PC-9 (cell line): ENCODE measurements at regions not wholly inside any gene's neighbourhood (a gene's known extent, or its start where the extent isn't known, plus 50 kb on each side); places are given as distances from the start of the nearest gene placed in this dataset.

ENCODE experiments used
- BruUV-seq: library from RNA; stranded (reverse); fragments of 400-500 nt; replicated peaks from 2 replicates; lab custom pipeline; 2021; lab: Mats Ljungman, UMichigan
- CTCF ChIA-PET: fragments of 300-600 bp; sonication (Branson Sonifier 250); formaldehyde crosslinking; loops from one replicate; lab custom pipeline; 2022; ENCODE audit warnings: antibody characterized with exemption; lab: Charles Lee
- POLR2A ChIA-PET: fragments of 300-600 bp; sonication (Branson Sonifier 250); formaldehyde crosslinking; loops from one replicate; lab custom pipeline; 2022; ENCODE audit warnings: antibody characterized with exemption; ENCODE audit not compliant: unreplicated experiment; lab: Charles Lee
- DNase-seq, 2 experiments: peaks; one replicate each; pipeline versions ENCODE4 v3.0.0 to v3.0.0-alpha.2; 2015 to 2022; ENCODE audit warnings: mixed read lengths in 1 of 2
- H2AFZ ChIP-seq: fragments of 200-600 bp; sonication (generic); 2 replicates; pipeline ENCODE4 v1.8.1; 2017; ENCODE audit warnings: antibody characterized with exemption
- H3F3A ChIP-seq: fragments of 200-600 bp; sonication (generic); 2 replicates; pipeline ENCODE4 v1.8.1; 2017; ENCODE audit warnings: antibody characterized with exemption, mild to moderate bottlenecking, low read depth; ENCODE audit not compliant: insufficient read depth
- H3K27ac ChIP-seq: fragments of 200-600 bp; sonication (generic); 2 replicates; pipeline ENCODE4 v1.6.1; 2016; ENCODE audit warnings: mixed run types
- H3K27me3 ChIP-seq: fragments of 200-600 bp; sonication (generic); 2 replicates; pipeline ENCODE4 v1.6.1; 2016; ENCODE audit warnings: low read depth, mixed run types; ENCODE audit not compliant: insufficient read depth
- H3K36me3 ChIP-seq: fragments of 200-600 bp; sonication (generic); 2 replicates; pipeline ENCODE4 v1.6.1; 2016; ENCODE audit warnings: low read depth, mixed run types
- H3K4me1 ChIP-seq: fragments of 200-600 bp; sonication (generic); replicated peaks from 2 replicates; pipeline ENCODE4 v1.6.1; 2016; ENCODE audit warnings: mixed run types; ENCODE audit not compliant: insufficient read depth
- H3K4me2 ChIP-seq: fragments of 200-600 bp; sonication (generic); 2 replicates; pipeline ENCODE4 v1.6.1; 2017; ENCODE audit warnings: mixed run types
- H3K4me3 ChIP-seq: fragments of 200-600 bp; sonication (generic); 2 replicates; pipeline ENCODE4 v1.6.1; 2016; ENCODE audit warnings: mixed run types
- H3K79me2 ChIP-seq: fragments of 200-600 bp; sonication (generic); 2 replicates; pipeline ENCODE4 v1.6.1; 2017; ENCODE audit warnings: low read depth, mixed run types
- H3K9me2 ChIP-seq: fragments of 200-600 bp; sonication (generic); 2 replicates; pipeline ENCODE4 v1.8.1; 2017; ENCODE audit warnings: mild to moderate bottlenecking; ENCODE audit not compliant: insufficient read depth
- H3K9me3 ChIP-seq: fragments of 200-600 bp; sonication (generic); 2 replicates; pipeline ENCODE4 v1.8.1; 2016; ENCODE audit warnings: low read depth; ENCODE audit not compliant: insufficient read depth
- H4K20me1 ChIP-seq: fragments of 200-600 bp; sonication (generic); 2 replicates; pipeline ENCODE4 v1.8.1; 2017; ENCODE audit not compliant: insufficient read depth
- CTCF ChIP-seq: fragments of 200-600 bp; sonication (generic); conservative IDR thresholded peaks from 2 replicates; pipeline ENCODE4 v1.6.1; 2017; ENCODE audit warnings: mixed run types, antibody characterized with exemption, mild to moderate bottlenecking, moderate library complexity
- EZH2 ChIP-seq: fragments of 200-600 bp; sonication (generic); IDR thresholded peaks from 2 replicates; pipeline ENCODE4 v1.8.0; 2017; ENCODE audit warnings: antibody characterized with exemption, low read depth
- intact Hi-C: fragments of 100-400 bp; cut with micrococcal nuclease; formaldehyde crosslinking; loops from one replicate; pipeline ENCODE4 v1.10.0; 2022; ENCODE audit not compliant: unreplicated experiment

GRCh38 chr14:42569227-42569626 lies 962.6 kb downstream of the LRFN5 start:
- ChIA-PET POLR2A (no interaction called here), CTCF (no interaction called here)
- H3K79me2 ChIP-seq = no peaks in the 10 kb centered on the region
- H2AFZ ChIP-seq = no peak overlapping the region
- no peaks in the 10 kb centered on the region for H4K20me1 ChIP-seq
- H3K9me3 ChIP-seq = no peaks in the 10 kb centered on the region; the same call in 1 of the 2 replicates
- H3K27me3 ChIP-seq = no peaks in the 10 kb centered on the region
- H3K27ac ChIP-seq = no peak overlapping the region
- H3K4me1 ChIP-seq = no peaks in the 10 kb centered on the region
- H3K4me3 ChIP-seq = no peak overlapping the region
- no peaks in the 10 kb centered on the region for H3F3A ChIP-seq
- no peak overlapping the region for H3K4me2 ChIP-seq
- DNase-seq = no peak
- no TSS peak for BruUV-seq
- H3K36me3 ChIP-seq = no peaks in the 10 kb centered on the region
- H3K9me2 ChIP-seq = no peaks in the 10 kb centered on the region
- intact Hi-C loops = no loop called here
- no peak for TF ChIP-seq CTCF
- no peak for TF ChIP-seq EZH2

GRCh38 chr14:42565556-42565955 lies 958.9 kb downstream of the LRFN5 start:
- no TSS peak for BruUV-seq

GRCh38 chr14:42563313-42563712 lies 956.6 kb downstream of the LRFN5 start:
- no peaks in the 10 kb centered on the region for H3K27me3 ChIP-seq
- H3K4me3 ChIP-seq = no peak overlapping the region
- H3K79me2 ChIP-seq = no peaks in the 10 kb centered on the region
- H3K36me3 ChIP-seq = no peaks in the 10 kb centered on the region
- H3K9me2 ChIP-seq = no peaks in the 10 kb centered on the region
- no peak overlapping the region for H3K27ac ChIP-seq
- H3F3A ChIP-seq = no peaks in the 10 kb centered on the region
- H2AFZ ChIP-seq = no peak overlapping the region
- H3K9me3 ChIP-seq = no peaks in the 10 kb centered on the region
- intact Hi-C loops = no loop called here
- POLR2A ChIA-PET = no interaction called here
- H3K4me1 ChIP-seq = no peaks in the 10 kb centered on the region
- TF ChIP-seq CTCF = no peak
- no peak for TF ChIP-seq EZH2
- CTCF ChIA-PET = no interaction called here
- no peaks in the 10 kb centered on the region for H4K20me1 ChIP-seq
- no peak for DNase-seq
- no peak overlapping the region for H3K4me2 ChIP-seq
- BruUV-seq = no TSS peak

More at GRCh38 chr14:42565556-42565955, 958.9 kb downstream of the LRFN5 start:
- POLR2A ChIA-PET = no interaction called here
- Histone ChIP-seq H3K4me2 (no peak overlapping the region), H3K36me3 (no peaks in the 10 kb centered on the region), H3F3A (no peaks in the 10 kb centered on the region), H3K9me2 (no peaks in the 10 kb centered on the region), H4K20me1 (no peaks in the 10 kb centered on the region), H3K4me1 (no peaks in the 10 kb centered on the region), H3K27ac (no peak overlapping the region), H3K4me3 (no peak overlapping the region), H3K9me3 (no peaks in the 10 kb centered on the region), H3K27me3 (no peaks in the 10 kb centered on the region), H2AFZ (no peak overlapping the region), H3K79me2 (no peaks in the 10 kb centered on the region)
- CTCF ChIA-PET = no interaction called here
- intact Hi-C loops = no loop called here
- TF ChIP-seq CTCF (no peak), EZH2 (no peak)
- DNase-seq = no peak
